ENCODE measurements at regions not wholly inside any gene's neighbourhood (a gene's known extent, or its start where the extent isn't known, plus 50 kb on each side); places are given as distances from the start of the nearest gene placed in this dataset.
A peak's percentile ranks its signal among the peaks of the same experiment; 100 is the strongest.

DNA sequence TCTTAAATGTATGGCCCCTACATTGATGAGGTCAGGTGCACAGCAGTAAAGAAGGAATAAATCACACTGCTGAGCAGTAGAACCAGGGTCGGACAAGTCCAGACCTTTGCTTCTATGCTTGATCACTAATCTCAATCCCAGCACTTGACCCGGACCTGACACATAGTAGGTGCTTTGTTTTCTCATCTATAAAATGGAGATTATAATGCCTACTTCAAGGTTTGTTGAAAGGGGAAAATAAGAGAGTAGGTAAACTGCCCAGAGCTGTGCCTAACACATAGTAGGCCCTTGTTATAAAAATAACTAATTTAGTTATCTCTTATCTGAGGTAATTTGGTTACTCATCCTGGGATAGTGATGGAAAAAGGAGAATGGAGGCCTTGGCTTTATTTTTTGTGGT, 125.0 kb downstream of the RXFP2 start:
- CTCF ChIA-PET (ENCODE audit: low intra/inter-chr PET ratio, low total read pairs) = no interaction called here
- intact Hi-C loops (cut with micrococcal nuclease; ENCODE audit: unreplicated experiment) (no loop called here), in situ Hi-C loops (cut with HindIII; ENCODE audit: extremely low pct_ligation_motif_present, low pct_unique_long_range_greater_than_20kb) (no loop called here)
- H3K79me2 ChIP-seq (ENCODE audit: insufficient read depth, low read length) = no peaks in the 10 kb centered on the region
- no peak overlapping the region for H3K4me3 ChIP-seq (replicated peaks in 1 of 3; ENCODE audit: insufficient read depth in 1 of 3, low read depth in 2 of 3, low read length in 3 of 3)
- POLR2A ChIA-PET = no interaction called here
- H3K4me1 ChIP-seq (ENCODE audit: insufficient read depth, low read length) = no peaks in the 10 kb centered on the region
- ATAC-seq (no peak), DNase-seq (ENCODE audit: low spot score) (no peak), FAIRE-seq (no peak)
- H4K20me1 ChIP-seq (ENCODE audit: insufficient read depth, low read length) = no peaks in the 10 kb centered on the region
- H3K9ac ChIP-seq (ENCODE audit: insufficient read depth, low read depth, low read length) = no peak overlapping the region
- peaks cover 0 to 3% of the 10 kb centered on the region in 2 experiments; a peak in 1 of 5 replicates for H3K27me3 ChIP-seq (ENCODE audit: control insufficient read depth in 1 of 2, insufficient read depth in 2 of 2, low read length in 2 of 2)
- peak; percentile 82 for TF ChIP-seq ZKSCAN1 (IDR thresholded peaks at IDR 0.05; ENCODE audit: low read length)
- TF ChIP-seq ZNF7 (CRISPR knock-in tag; IDR thresholded peaks at IDR 0.05) = no peak
- no peak overlapping the region for H3K4me2 ChIP-seq (ENCODE audit: low read depth, low read length)
- no peaks in the 10 kb centered on the region for H3K9me3 ChIP-seq (ENCODE audit: low read length)
- WGBS (ENCODE audit: low lambda C conversion rate) = 49% methylated on average over 2 of the region's 2 CpGs
- no peak overlapping the region for H3K27ac ChIP-seq (ENCODE audit: extremely low read length, insufficient read depth, low read length)
- no peak overlapping the region for H2AFZ ChIP-seq (ENCODE audit: low read length)
- H3K36me3 ChIP-seq (replicated peaks in 1 of 2; ENCODE audit: control insufficient read depth in 1 of 2, insufficient read depth in 2 of 2, low read length in 2 of 2) = no peaks in the 10 kb centered on the region
- BruUV-seq (replicated peaks) = no TSS peak

DNA sequence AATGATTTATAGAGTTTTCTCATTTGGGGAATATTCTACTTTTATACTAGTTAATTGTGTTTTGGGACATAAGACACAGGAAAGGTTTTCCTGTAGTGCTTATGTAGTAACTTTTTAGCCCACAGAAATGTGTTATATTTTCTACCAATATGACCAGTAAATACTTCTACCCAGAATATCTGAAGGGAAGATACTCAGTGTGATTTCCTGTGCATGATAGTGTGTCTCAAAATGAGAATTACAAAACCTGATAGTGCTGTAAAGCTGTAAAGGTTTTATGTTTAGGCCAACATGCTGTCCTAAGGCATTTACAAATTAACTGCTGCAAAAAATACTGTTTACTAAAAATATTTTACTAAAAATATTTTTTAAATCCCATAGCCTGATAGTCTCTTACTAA, 126.8 kb downstream of the RXFP2 start:
- in situ Hi-C loops (cut with HindIII; ENCODE audit: extremely low pct_ligation_motif_present, low pct_unique_long_range_greater_than_20kb) = no loop called here
- ChIA-PET CTCF (ENCODE audit: low intra/inter-chr PET ratio, low total read pairs) (no interaction called here), POLR2A (no interaction called here)
- FAIRE-seq (no peak), ATAC-seq (no peak), DNase-seq (ENCODE audit: low spot score) (no peak)
- H3K4me1 ChIP-seq (ENCODE audit: insufficient read depth, low read length) = no peaks in the 10 kb centered on the region
- H3K27me3 ChIP-seq (ENCODE audit: control insufficient read depth in 1 of 2, insufficient read depth in 2 of 2, low read length in 2 of 2) = no peaks in the 10 kb centered on the region; a peak in 1 of 5 replicates
- H3K4me3 ChIP-seq (replicated peaks in 1 of 3; ENCODE audit: insufficient read depth in 1 of 3, low read depth in 2 of 3, low read length in 3 of 3) = no peak overlapping the region
- H3K36me3 ChIP-seq (replicated peaks in 1 of 2; ENCODE audit: control insufficient read depth in 1 of 2, insufficient read depth in 2 of 2, low read length in 2 of 2) = no peaks in the 10 kb centered on the region
- no peaks in the 10 kb centered on the region for H3K79me2 ChIP-seq (ENCODE audit: insufficient read depth, low read length)
- intact Hi-C loops (cut with micrococcal nuclease; ENCODE audit: unreplicated experiment) = no loop called here
- H3K9ac ChIP-seq (ENCODE audit: insufficient read depth, low read depth, low read length) = no peak overlapping the region
- H3K27ac ChIP-seq (ENCODE audit: extremely low read length, insufficient read depth, low read length) = no peak overlapping the region
- no peak overlapping the region for H2AFZ ChIP-seq (ENCODE audit: low read length)
- H3K9me3 ChIP-seq (ENCODE audit: low read length) = no peaks in the 10 kb centered on the region
- no peak for TF ChIP-seq TRIM24 (CRISPR knock-in tag; IDR thresholded peaks at IDR 0.05)
- TF ChIP-seq, protein P1, sequence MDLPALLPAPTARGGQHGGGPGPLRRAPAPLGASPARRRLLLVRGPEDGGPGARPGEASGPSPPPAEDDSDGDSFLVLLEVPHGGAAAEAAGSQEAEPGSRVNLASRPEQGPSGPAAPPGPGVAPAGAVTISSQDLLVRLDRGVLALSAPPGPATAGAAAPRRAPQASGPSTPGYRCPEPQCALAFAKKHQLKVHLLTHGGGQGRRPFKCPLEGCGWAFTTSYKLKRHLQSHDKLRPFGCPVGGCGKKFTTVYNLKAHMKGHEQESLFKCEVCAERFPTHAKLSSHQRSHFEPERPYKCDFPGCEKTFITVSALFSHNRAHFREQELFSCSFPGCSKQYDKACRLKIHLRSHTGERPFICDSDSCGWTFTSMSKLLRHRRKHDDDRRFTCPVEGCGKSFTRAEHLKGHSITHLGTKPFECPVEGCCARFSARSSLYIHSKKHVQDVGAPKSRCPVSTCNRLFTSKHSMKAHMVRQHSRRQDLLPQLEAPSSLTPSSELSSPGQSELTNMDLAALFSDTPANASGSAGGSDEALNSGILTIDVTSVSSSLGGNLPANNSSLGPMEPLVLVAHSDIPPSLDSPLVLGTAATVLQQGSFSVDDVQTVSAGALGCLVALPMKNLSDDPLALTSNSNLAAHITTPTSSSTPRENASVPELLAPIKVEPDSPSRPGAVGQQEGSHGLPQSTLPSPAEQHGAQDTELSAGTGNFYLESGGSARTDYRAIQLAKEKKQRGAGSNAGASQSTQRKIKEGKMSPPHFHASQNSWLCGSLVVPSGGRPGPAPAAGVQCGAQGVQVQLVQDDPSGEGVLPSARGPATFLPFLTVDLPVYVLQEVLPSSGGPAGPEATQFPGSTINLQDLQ (CRISPR knock-in tag; IDR thresholded peaks at IDR 0.05) = no peak
- TF ChIP-seq, protein P2, sequence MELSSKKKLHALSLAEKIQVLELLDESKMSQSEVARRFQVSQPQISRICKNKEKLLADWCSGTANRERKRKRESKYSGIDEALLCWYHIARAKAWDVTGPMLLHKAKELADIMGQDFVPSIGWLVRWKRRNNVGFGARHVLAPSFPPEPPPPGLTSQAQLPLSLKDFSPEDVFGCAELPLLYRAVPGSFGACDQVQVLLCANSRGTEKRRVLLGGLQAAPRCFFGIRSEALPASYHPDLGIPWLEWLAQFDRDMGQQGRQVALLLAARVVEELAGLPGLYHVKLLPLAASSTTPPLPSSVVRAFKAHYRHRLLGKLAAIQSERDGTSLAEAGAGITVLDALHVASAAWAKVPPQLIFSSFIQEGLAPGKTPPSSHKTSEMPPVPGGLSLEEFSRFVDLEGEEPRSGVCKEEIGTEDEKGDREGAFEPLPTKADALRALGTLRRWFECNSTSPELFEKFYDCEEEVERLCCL (CRISPR knock-in tag; IDR thresholded peaks at IDR 0.05; ENCODE audit: borderline replicate concordance) = no peak
- H3K4me2 ChIP-seq (ENCODE audit: low read depth, low read length) = no peak overlapping the region
- no TSS peak for BruUV-seq (replicated peaks)
- no peaks in the 10 kb centered on the region for H4K20me1 ChIP-seq (ENCODE audit: insufficient read depth, low read length)
